ENCODE measurements at regions not wholly inside any gene's neighbourhood (a gene's known extent, or its start where the extent isn't known, plus 50 kb on each side); places are given as distances from the start of the nearest gene placed in this dataset.

DNA sequence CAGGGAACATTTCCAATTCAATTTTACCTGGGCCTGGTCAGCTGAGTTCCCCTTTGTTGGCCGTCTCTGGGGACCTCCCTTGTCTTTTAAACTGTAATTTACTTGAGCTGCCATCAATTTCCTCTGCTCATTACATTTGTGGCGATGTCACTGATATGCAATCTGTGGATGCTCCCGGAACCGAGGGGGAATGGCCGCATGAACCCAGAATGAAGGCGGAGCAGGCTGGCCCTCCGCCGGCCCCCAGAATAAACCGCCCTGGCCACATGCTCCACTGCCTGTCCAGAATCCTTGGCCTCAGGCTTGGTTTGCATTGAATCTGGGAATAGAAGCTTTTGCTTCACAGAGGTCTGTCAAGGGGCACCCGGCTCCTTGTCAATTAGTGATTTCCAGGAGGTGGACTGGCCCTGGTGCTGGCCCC lies 276.8 kb downstream of the TEX29 start:
- no peak for DNase-seq

DNA sequence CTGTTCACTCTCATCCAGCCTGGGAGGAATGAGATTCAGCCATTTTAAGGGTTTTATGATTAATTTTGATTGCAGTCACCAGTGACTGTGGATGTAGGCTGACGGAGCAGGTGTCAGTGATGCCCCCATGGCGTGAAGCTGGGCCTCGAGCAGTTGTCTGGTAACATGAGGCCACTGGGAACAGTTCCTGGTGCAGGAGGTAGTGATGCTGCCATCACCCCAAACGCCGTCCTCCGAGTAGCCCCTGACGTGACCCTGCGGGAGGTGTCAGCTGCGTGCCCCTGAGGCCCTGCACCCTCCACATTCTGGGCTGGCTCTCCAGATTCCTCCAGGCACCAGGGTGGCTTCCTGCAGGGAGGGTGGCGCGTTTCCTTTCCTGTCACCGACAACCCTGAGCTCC lies 277.2 kb downstream of the TEX29 start:
- DNase-seq, result no peak

DNA sequence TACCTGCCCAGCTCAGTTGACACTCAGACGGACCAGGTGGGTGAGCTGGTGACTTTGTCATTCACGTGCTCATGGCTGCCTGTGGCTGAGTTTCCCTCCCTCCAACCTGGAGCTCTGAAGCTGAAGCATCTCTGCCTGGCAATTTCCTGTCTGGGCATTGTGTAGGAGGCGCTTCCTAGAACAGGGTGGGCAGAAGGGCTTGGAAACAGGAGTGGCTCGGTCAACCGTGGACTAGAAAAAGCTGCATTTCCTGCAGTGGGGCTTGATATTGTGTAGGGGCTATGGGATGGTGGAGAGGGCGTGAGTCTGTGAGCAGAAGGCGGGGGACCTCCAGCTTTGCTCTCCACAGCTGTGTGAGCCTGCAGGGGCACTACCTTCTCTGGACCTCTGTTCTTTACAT lies 278.3 kb downstream of the TEX29 start:
- no peak for DNase-seq

DNA sequence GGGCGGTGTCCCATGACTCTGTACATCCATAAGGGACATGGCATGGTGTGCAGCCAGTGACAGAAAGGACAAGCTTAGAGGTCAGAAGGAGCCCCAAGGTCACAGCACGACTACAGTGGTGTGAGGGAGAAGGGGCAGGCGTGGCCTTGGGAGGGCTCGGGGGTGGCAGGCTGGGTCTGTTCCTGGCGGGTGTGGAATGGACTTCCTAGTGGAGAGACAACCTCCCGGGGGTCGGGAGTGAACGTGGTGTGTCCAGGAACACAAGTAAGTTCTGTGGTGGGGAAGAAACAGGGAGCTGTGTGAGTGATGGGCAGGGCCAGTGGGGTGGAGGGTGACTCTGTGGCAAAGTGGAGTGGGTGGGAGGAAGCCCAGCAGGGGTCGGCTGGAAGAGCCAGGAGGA lies 279.3 kb downstream of the TEX29 start:
- DNase-seq, result no peak

DNA sequence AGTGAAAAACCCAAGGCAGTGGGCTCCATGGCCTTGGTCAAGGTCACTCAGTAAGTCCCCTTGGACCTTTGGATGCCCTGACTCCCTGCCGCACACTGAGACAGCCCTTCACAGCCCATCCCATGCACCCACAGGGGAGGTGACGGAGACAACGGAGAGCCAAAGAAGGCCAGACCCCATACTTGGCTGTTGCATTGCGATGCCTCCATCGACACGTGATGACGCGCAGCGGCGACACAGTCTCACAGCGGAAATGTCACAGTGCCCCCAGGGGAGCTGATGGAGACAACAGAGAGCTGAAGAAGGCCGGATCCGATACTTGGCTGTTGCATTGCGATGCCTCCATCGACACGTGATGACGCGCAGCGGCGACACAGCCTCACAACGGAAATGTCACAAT lies 282.4 kb downstream of the TEX29 start:
- no peak for DNase-seq

DNA sequence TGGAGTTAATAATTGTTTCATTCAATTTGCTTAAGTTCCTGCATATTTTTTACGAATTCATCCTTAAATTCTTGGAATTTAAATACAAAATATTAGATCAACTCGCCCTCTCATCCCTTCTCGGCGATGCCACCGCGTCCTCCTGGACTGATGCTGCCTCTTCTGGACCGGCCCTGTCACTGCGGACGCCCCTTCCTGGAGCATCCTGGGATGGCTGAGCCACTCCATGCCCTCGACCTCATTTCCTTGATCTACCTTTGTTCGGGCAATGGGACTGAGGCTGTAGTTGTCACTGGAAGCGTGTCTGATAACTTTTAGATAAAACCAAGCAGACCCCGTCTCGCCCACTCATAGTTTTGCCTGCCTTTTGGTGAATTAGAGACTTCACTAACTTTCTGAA lies 283.7 kb downstream of the TEX29 start:
- no peak for DNase-seq

DNA sequence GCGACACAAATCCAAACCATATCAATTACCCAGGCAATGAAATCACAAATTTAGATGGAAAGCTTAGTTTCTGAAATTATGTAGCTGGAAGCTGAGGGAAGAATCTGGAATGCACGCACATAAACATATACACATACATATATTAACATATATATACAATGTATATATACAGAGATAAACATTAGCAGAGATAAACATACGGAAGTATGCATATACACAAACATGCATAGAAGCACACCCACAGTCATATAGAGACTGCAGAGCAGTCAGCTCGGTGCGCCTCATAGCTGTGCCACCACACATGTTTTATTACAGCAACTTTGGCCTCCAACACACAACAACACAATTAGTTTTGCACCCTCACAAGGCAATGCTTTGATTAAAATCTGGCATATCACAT lies 288.1 kb downstream of the TEX29 start:
- no peak for DNase-seq

DNA sequence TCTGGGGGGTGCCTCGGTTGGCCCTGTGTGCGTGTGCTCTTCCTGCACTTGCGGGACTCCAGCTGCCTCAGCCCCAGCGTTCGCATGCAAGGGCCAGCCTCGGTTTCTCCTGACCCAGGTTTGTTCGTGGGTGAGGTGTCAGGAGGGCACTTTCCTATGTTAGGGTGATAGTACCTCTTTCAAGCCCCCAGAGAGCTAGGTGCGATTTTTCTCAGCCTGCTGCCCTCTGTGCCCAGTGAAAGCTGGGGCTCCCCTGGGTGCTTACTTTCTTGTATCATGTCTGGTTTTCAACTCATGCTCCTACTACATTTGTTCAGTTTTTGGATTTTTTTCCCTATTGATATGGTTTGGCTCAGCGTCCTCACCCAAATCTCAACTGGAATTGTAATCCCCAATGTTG lies 289.2 kb downstream of the TEX29 start:
- DNase-seq, result no peak

DNA sequence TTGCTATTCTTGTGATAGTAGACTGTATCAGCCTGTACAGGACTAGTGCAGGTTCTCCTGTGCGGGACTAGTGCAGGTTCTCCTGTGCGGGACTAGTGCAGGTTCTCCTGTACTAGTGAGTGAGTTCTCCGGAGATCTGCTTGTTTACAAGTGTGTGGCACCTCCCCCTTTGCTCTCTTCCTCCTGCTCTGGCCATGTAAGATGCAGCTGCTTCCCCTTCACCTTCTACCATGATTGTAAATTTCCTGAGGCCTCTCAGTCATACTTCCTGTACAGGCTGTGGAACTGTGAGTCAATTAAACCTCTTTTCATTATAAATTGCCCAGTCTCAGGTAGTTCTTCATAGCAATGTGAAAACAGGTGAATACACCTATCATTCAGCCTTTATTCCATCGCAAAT lies 289.6 kb downstream of the TEX29 start:
- no peak for DNase-seq

DNA sequence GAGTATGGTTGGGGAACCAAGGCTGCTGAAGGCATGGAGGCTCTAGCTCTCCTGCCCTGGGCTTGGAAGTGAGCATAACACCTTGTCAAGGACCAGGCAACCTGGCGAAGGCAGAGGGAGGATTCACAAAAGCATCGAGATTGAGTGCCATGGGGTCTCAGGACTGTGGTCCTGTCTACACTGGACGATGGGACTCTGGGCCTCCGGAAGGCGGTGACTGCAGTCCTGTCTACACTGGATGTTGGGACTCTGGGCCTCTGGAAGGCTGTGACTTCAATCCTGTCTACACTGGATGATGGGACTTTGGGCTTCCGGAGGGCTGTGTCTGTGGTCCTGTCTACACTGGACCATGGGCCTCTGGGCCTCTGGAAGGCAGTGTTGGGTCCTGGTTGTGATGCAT lies 290.4 kb downstream of the TEX29 start:
- no peak for DNase-seq

DNA sequence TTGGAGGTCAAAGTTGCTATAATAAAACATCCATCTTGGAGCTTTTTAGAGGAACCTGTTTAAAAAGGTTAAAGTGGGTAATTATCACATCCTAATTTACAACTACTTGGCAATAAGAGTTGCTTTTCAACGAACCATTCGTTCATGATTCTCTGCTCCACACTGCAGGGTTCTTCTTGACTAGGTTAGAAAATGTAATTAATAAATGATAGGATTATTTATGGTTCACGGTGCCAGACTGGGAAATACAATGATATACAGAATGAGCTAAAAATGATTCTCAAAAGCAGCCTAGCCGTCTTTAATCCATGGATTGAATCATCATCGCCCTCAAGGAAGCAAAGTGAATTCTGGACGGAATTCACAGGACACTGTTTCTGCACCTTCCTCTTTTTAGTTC lies 291.2 kb downstream of the TEX29 start:
- DNase-seq, result no peak

DNA sequence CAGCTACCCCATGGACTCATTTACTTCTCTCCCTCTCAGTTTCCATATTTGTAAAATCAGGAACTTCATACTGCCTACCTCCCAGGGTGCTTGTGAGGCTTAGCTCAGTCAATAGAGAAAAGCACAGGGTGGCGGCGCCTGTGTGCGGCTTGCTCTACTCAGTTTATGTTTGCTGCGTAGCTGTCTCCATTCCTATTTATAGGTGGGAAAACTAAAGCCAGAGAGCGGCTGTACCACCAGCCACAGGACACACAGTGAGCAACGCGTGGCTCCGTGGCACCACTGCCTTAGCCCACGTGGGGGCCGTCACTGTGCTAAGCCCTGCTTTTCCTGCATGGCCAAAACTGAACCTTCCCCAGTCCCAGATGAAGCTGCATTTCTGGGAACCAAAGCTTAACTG lies 292.4 kb downstream of the TEX29 start:
- DNase-seq, result no peak

DNA sequence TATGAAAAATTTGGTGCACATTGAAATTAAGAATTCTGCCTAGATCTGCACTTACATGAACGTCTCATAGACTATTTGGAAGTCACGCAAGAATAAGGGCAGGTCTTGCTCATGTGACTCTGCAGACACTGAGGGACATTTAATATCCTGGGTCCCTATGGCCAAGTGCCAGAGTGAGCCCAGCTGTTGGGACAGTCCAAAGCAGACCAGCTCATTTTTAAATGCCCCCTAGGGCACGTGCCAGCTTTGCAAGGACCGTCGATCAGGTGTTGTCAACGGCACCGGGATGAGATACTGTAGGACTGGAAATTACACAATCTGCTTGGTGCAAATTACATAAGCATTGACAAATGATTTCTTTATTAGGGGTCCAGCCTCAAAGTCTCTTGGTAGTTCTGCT lies 293.6 kb downstream of the TEX29 start:
- no peak for DNase-seq

DNA sequence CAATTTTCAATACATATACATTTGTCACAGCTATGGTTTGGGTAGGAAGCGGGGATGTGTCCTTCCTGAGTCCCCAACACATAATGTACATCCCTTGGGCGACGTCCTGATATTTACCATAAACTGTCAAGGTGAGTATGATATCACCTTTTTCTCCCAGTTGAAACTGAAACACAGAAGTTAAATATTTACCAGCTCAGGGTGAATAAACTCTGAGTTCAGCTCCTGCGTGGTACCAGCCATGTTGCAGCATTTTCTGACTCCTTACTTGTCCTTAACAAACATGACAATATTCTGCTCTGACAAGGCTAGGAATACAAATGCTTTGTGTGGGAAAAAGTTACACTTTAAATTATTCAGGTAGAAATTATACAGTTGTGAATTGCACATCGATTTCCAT lies 294.2 kb downstream of the TEX29 start:
- no peak for DNase-seq

DNA sequence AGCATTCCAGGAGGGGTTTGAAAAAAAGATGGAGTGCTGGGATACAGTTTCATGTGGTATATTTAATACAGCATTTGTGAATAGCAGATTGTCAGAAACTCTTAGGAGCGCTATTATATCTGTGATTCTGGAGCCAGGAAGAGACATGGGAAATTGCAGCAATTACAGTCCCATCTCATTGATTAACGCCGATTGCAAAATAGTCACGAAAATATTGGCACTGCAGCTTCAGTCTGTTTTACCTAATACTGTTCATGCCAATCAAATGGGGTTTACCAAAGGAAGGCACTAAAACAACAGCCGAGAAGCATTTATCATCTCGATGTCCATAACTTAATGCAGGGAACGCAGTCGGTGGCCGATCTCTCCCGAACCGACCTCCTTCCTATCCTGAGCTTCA lies 295.8 kb downstream of the TEX29 start:
- DNase-seq, result no peak

DNA sequence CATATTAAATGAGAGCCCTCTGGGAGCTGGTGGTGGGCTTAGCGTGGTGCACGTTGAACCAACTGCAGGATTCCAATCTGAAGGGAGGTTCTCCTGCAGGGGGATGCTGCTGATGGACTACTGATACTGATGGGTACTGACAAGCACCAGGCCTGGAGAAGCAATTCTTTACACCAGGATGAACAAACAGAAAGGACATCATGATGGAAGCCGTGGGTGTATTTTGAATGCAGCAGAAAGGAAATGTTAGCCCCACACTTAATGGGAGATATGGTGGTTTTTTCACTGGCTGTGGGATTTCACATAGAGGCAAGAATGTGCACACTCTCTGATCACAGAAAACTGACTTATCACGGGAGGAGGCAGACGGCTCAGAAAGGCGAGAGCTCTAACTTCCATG lies 299.7 kb downstream of the TEX29 start:
- no peak for DNase-seq

DNA sequence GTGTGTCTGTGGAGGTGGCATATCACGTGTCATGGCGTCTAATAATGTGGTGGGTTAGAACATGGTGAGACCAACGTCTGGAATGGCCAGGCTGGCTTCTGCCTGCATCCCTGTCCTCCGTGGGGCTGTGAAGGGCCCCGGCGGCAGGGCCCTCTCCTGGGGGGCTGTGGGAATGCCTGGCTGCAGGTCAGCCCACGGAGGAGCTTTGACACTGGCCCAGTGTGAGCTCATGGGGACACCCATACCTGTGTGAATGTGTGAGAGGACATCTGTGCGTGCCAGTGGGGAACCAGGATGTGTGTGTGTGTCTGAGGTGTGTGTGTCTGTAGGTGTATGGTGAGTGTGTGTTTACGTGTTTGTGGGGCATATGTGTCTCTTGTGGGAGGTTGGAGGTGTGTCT lies 300.1 kb downstream of the TEX29 start:
- no peak for DNase-seq

DNA sequence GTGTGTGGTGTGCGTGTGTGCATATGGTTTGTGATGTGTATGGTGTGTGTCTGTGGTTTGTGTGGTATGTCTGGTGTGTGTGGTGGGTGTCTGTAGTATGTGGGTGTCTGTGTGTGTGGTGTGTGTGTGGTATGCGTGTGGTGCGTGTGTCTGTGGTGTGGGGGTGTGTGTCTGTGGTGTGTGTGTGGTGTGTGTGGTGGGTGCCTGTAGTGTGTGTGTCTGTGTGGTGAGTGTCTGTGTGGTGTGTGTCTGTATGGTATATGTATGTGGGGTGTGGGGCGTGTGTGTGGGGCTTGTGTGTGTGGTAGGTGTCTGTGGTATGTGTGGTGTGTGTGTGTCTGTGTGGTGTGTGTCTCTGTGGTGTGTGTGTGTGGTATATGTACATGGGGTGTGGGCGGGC lies 300.7 kb downstream of the TEX29 start:
- no peak for DNase-seq

DNA sequence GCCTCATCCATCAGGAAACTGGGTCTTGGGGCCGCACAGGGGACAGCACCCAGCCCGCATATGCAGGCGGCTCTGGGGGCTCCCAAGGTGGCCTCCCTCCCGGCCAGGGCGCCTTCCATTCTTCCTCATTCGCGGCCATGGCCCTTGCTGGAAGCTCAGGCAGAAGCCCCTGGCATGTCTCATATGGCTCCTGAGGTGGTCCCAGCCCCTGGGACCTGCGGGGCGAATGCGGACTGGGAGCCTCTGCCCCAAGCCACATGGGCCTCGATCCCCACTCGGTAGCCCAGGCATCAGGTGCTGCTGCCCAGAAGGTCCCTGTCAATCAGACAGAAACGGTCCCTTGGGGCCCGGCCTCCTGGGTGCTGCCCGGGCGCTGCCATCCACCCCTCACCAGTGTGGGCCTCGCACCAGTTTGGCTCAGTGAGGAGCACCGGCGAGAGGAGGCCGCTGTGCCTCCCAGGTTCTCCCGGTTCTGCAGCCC lies 301.6 kb downstream of the TEX29 start:
- no peak for DNase-seq

DNA sequence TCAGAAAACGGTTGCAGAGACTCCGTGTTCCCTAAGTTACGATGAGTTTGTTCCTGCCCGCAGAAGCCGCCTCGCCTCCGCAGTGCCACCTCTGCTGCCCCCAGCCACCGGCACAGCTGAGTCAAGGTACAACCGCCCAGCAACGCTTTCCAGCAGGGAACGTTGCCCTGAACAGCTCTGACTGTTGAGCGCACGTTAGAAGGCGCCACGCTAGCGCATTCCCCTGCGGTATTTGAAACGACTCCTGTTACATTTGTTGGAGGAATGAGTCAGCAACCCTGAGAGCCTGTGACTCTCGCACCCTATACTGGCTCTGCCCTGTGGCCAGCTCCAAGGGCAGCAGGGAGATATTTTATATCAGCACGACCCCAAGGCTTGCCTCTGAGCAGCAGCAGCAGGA lies 302.8 kb downstream of the TEX29 start:
- no peak for DNase-seq

DNA sequence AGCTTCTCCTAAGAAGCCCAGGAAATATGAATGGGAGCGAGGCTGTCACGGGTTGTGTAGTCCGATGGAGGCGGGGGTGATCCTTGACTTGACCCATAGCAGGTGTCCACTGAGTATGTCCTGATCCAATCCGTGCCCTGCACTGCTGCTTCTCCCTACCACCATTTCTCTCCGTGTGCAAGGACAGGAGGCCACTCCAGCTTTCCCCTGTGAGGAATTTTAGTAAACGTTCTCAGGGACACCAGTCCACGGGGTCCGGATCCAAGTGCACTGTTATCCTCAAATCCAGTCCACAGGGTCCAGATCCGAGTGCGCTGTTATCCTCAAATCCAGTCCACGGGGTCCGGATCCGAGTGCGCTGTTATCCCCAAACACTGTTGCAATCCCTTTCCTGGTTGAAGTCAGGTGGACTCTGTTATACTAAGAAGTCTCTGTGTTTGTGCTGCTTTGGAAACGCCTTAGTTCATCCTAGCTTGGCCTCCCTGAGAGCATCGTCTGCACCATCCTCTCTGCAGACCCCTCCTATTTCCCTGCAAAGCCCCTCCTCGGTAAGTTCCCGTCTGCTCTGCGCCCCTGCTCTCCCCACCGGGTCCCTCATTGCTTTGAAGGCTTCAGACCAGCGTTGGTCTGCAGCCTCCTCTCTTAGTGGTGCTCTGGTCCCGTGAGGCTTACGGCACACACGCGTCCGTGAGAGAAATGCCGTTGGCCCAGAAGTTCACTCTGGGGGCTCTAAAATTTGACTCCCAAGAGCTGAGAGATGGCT lies 303.5 kb downstream of the TEX29 start:
- no peak for DNase-seq

DNA sequence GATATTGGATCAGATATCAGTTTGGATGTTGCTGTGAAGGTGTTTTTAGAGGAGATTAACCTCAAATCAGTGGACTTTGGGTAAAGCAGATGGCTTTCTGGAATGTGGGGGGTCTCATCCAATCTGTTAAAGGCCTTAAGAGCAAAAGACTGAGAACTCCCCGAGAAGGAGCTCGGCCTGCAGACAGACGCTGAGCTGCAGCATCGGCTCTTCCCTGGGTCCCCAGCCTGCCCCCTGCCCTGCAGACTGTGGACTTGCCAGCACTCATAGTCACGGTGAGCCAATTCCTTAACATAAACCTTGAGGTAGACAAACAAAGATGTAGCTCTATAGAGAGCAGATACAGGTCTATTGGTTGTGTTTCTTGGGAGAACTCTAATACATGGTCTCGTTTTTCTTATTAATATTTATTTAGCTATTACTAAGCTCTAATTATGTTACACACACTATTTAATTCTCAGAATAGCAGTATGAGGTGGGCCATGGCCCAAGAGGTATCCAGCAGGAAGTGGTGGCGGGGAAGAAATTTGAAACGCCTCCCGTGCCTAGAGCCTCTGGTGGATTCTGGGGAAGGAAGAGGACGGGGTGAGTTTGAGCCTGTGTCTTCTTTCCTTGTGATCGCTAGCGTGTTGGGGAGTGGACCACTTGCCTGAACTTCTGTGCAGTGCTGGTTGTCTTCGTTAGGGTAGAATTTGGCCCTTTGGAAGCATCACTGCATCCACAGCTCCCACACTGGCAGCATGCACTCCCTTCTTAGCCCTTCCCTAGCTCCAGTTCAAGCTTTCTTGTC lies 305.3 kb downstream of the TEX29 start:
- DNase-seq, result no peak

DNA sequence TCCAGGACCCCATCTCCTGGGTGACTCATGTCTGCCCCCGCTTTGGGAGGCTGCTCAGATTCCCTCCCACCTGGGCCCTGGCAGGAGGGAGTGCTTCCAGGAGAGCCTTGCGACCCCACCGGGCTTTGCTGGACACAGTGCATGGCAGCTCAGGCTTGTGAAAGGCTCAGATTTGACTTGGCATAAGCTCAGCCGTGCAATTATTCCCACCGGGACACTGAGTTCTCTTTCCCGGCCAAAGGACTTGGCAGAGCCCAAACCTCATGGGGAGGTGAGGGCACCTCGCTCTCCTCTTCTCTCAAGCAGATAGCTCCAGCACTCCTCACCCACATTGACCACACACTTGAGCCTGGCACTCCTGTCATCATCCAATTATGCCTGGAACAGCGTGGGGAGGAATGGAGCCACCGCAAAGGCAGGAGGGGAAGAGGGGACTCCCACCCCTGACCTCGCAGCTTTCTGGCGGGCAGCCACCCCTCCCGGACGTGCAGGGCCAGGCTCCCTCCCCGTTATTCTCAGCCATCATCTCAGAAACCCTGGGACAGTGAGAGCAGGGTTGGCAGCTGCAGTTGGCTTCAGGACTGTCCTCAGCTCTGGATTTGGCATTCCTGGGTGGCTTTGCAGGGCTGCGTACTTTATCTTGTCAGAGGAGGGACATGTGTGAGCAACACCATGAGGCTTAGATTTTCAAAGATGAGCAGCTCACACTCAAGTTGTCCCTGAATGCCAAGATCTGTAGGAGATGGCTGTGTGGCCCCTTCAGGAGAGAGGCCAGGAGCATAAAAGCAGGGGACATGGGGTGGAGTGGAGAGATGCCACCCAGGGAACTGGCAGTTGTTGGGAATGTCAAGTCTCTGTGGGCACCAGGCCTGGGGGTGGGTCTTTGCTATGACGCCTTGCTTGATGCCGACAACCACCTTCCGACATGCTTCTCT lies 306.2 kb downstream of the TEX29 start:
- DNase-seq, result no peak

Measured in NCI-H226 (cell line).